ENCODE measurements at regions not wholly inside any gene's neighbourhood (a gene's known extent, or its start where the extent isn't known, plus 50 kb on each side); places are given as distances from the start of the nearest gene placed in this dataset.

GRCh38 chr18:38367473-38367872, 801.9 kb upstream of the CELF4 start:
- no peak for DNase-seq

GRCh38 chr18:38362286-38362792, 796.7 kb upstream of the CELF4 start:
- DNase-seq = no peak

- no peak for DNase-seq
Observed at GRCh38 chr18:38358805-38359657, 793.4 kb upstream of the CELF4 start.

- DNase-seq = no peak
Observed at GRCh38 chr18:38353149-38353548, 787.6 kb upstream of the CELF4 start.

GRCh38 chr18:38350141-38350540, 784.5 kb upstream of the CELF4 start:
- DNase-seq = no peak

DNA sequence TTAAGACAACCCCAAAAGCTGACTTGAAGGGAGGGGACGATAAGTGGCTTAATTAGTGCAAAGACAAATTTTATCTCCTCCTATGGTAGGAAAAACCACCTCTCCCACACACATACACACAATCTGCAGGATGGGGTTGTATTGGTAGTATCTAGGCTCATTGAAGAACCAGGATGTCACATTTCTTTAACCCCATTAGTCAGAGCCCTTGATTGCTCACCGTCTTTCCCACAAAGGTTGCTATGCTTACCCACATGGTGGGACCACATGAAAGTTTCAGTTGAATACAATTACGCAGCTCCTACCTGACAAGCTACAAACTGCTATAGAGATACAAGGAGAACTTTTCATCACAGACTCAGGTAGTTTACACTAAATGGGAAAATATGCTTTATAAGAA, 765.0 kb upstream of the CELF4 start:
- DNase-seq = no peak

GRCh38 chr18:38329145-38329544, 763.5 kb upstream of the CELF4 start:
- no peak for DNase-seq

GRCh38 chr18:38322206-38322605, 756.6 kb upstream of the CELF4 start:
- DNase-seq = peak; percentile 6

DNA sequence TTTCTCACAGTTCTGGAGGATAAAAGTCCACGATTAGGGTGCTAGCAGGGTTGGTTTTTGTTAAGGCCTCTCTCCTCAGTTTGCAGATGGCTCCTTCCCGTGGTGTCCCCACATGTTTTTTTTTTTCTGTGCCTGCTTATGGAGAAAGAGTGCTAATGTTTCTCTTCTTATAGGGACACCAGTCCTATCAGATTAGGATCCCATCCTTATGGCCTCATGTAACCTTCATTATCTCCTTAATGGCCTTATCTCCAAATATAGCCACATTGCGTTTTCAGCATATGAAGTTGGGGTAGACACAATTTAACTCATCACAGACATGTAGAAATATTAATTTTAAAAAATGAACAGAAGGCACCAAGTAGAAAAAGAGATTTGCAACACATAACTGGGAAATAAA, 755.7 kb upstream of the CELF4 start:
- no peak for DNase-seq

DNA sequence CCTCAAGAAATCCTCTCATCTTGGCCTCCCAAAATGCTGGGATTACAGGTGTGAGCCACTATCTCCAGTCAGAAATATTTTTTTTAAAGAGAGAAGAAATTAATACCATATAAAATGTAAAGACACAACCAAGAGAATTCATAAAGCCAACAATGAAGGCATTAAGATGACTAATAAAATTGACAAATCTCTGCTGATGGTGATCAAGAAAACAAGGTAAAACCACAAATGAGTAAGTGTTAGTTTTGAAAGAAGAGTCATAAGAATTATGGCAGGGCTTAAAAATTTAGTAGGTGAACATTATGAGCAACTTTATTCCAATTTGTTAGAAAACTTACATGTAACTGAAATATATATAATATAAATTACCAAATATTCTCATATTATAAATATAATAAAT, 752.8 kb upstream of the CELF4 start:
- peak; percentile 23 for DNase-seq

- peak; percentile 24 for DNase-seq
Observed at GRCh38 chr18:38313831-38314230, 748.2 kb upstream of the CELF4 start.

DNA sequence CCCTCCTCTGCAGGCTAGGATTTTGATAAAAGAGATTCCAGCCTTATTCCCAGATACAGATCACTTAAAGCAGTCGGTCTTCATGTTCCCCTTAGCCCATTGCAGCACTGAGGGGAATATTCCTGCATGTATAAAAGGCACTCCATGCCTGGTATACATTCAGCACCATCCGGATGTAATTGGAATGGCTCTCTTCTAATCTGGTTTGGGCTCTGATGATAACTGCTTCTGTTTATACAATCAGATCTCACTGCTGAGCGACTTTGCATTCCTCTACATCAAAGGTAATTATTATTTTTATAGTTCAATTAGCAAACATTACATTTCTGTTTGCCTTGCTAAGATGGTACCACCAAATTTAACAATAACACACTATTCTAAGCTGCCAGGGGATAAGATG, 746.9 kb upstream of the CELF4 start:
- no peak for DNase-seq

GRCh38 chr18:38310936-38311335, 745.3 kb upstream of the CELF4 start:
- no peak for DNase-seq

DNA sequence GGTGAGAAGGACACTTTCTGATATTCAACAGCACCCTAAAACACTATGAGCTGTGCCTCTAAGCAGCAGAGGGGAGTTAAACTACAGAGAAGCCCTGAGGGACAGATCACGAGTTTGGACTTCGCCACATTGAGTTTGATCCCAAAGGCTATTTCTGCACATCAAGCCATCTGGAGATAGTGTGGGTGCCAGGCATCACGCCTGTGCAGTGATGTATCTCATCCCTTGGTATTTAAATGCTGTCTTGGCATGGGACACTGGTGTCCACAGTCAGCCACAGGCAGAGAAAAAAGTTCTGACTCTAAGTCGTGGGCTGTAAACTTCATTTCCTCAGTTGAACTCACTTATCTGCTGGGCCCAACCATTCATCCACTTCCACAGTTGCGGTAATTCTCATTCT, 742.3 kb upstream of the CELF4 start:
- no peak for DNase-seq

- no peak for DNase-seq
Observed at GRCh38 chr18:38305961-38306360, 740.4 kb upstream of the CELF4 start.

DNA sequence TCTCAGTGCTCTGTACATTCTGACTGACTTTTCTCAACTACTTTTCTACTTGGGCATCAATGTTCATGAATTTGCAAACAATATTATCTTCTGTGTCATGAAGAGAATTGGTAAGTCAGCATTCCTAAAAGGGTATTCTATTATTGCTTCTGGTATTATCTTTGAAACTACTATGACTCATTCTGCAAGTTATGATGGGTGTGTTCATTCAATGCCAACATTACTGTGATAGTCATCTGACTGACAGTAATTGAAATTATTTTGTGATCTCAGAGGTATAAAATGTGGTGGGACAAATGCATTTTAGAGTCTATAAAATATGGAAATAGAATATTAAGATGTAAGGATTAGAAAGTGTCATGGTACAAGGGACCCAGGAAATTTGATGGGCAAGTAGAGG, 736.0 kb upstream of the CELF4 start:
- DNase-seq = peak; percentile 59

DNA sequence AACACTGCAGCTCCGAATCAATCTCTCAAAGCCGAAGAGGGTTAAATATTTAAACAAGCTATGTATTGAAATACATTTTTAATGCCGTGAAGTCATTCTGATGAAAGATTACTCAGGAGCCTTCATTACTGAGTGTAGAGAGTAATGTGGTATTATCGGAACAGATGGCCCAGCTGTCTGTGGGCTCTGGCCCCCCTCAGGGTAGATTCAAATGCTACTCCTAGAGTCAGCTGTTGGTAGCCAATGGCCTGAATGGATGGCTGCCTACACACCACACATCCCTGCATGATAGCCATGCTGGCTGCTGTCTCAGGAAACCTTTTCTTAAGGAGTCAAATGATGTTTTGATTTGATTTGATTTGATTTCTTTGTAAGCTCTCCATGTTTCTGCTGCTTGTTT, 732.3 kb upstream of the CELF4 start:
- DNase-seq = no peak

GRCh38 chr18:38290229-38290628, 724.6 kb upstream of the CELF4 start:
- peak; percentile 45 for DNase-seq

DNA sequence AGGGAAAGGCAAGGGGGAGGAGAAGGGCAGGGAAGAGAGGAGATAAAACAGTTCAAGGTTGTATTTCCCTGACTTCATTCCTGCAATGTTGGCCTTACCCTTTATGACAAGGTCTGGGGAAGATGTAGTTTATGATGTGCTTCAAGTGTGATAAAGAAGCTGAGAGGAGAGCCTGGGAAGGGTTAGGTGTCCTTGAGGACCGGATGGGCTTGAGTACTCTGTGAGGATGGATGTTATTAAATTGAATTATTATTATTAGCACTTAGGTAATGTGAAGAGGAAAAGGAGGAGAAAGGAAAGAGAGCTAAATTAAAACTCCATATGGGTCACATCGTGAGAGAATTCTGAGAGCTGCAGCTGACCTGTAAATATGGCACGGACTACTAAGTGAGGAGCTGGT, 719.4 kb upstream of the CELF4 start:
- DNase-seq = no peak

GRCh38 chr18:38263066-38263465, 697.5 kb upstream of the CELF4 start:
- DNase-seq = no peak

- no peak for DNase-seq
Observed at GRCh38 chr18:38262661-38263060, 697.1 kb upstream of the CELF4 start.

- no peak for DNase-seq
Observed at GRCh38 chr18:38257661-38258060, 692.1 kb upstream of the CELF4 start.

- DNase-seq = peak; percentile 31
Observed at GRCh38 chr18:38256366-38256765, 690.8 kb upstream of the CELF4 start.

DNA sequence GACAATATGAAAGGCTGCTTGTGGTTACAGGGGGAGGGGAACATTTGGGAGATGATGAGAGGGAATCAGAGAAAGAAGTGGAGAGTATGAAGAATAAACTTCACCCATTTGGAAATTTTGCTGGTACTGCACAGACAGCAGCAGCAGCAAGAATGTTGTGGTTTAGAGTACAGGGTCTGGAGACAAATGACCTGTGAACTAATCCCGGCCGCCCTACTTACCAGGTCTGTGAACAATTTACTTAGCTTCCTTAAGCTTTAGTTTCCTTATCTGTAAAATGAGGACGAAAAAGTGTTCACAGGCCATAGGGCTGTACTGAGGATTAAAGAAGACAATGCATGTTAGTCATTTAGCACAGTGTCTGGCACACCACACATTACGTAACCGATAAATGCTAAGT, 685.4 kb upstream of the CELF4 start:
- no peak for DNase-seq

- no peak for DNase-seq
Observed at GRCh38 chr18:38244480-38244879, 678.9 kb upstream of the CELF4 start.
